Mesenteric fat pad (tissue), 1 donor: ENCODE measurements at regions not wholly inside any gene's neighbourhood (a gene's known extent, or its start where the extent isn't known, plus 50 kb on each side); places are given as distances from the start of the nearest gene placed in this dataset.

Source experiments
- DNase-seq: peaks from one replicate; pipeline ENCODE4 v3.0.0-alpha.2; 2020; ENCODE audit warnings: low spot score
- donor health status: DM: yes; HTN: yes; CAD: no.

GRCh38 chr5:98587166-98587565, 186.3 kb upstream of the RGMB start:
- no peak for DNase-seq

GRCh38 chr5:98588215-98588614, 185.2 kb upstream of the RGMB start:
- DNase-seq, result no peak

- DNase-seq, result no peak
These were observed 180.0 kb upstream of the RGMB start for GRCh38 chr5:98593418-98593817.

- DNase-seq, result no peak
These were observed 179.4 kb upstream of the RGMB start for GRCh38 chr5:98594098-98594497.

- no peak for DNase-seq
These were observed 174.4 kb upstream of the RGMB start for GRCh38 chr5:98599016-98599415.

- no peak for DNase-seq
These were observed 170.8 kb upstream of the RGMB start for GRCh38 chr5:98602534-98603112.

- DNase-seq, result no peak
These were observed 170.0 kb upstream of the RGMB start for GRCh38 chr5:98603456-98603855.

- no peak for DNase-seq
These were observed 169.2 kb upstream of the RGMB start for GRCh38 chr5:98604301-98604700.

- DNase-seq, result no peak
These were observed 168.6 kb upstream of the RGMB start for GRCh38 chr5:98604721-98605425.

GRCh38 chr5:98605426-98605825, 168.0 kb upstream of the RGMB start:
- no peak for DNase-seq

GRCh38 chr5:98606961-98607360, 166.5 kb upstream of the RGMB start:
- no peak for DNase-seq

GRCh38 chr5:98608052-98608451, 165.4 kb upstream of the RGMB start:
- DNase-seq, result no peak

GRCh38 chr5:98614341-98614740, 159.1 kb upstream of the RGMB start:
- no peak for DNase-seq

GRCh38 chr5:98621821-98622220, 151.6 kb upstream of the RGMB start:
- no peak for DNase-seq

- no peak for DNase-seq
These were observed 149.2 kb upstream of the RGMB start for GRCh38 chr5:98624145-98624880.

- no peak for DNase-seq
These were observed 146.3 kb upstream of the RGMB start for GRCh38 chr5:98627121-98627520.

GRCh38 chr5:98630621-98631020, 142.8 kb upstream of the RGMB start:
- DNase-seq, result no peak

GRCh38 chr5:98631311-98632054, 142.0 kb upstream of the RGMB start:
- no peak for DNase-seq

GRCh38 chr5:98635656-98636055, 137.8 kb upstream of the RGMB start:
- DNase-seq, result no peak

GRCh38 chr5:98637116-98637515, 136.3 kb upstream of the RGMB start:
- DNase-seq, result no peak

GRCh38 chr5:98637557-98637956, 135.9 kb upstream of the RGMB start:
- no peak for DNase-seq

- DNase-seq, result no peak
These were observed 135.4 kb upstream of the RGMB start for GRCh38 chr5:98638111-98638510.
